ENCODE measurements at regions not wholly inside any gene's neighbourhood (a gene's known extent, or its start where the extent isn't known, plus 50 kb on each side); places are given as distances from the start of the nearest gene placed in this dataset.
"Not testable (repeated sequence)": the region's sequence is repeated elsewhere in the genome, so short reads cannot be mapped to it uniquely, and the experiment has no call there.

GRCh38 chr11:45391168-45391850 is 105.2 kb upstream of the SYT13 start:
- DNase-seq (ENCODE audit: insufficient read length, low spot score) = no peak
- no peak for TF ChIP-seq POU2F2 (IDR thresholded peaks at IDR 0.05; ENCODE audit: low read depth, low read length)
- no peak for TF ChIP-seq SPI1 (IDR thresholded peaks at IDR 0.05; ENCODE audit: low read depth, low read length)
- no peak for TF ChIP-seq POLR2A (IDR thresholded peaks at IDR 0.05; ENCODE audit: low read depth, low read length)
- no peak for TF ChIP-seq PAX5 (IDR thresholded peaks at IDR 0.05; ENCODE audit: insufficient read depth, low read length, severe bottlenecking)
- no peak for TF ChIP-seq POLR2AphosphoS5 (IDR thresholded peaks at IDR 0.05; ENCODE audit: low read depth, low read length)
- TF ChIP-seq TAF1 (IDR thresholded peaks at IDR 0.05; ENCODE audit: low read depth, low read length) = no peak
- FAIRE-seq = no peak

- FAIRE-seq (no peak), DNase-seq (ENCODE audit: insufficient read length, low spot score) (no peak)
- no peak for TF ChIP-seq POU2F2 (IDR thresholded peaks at IDR 0.05; ENCODE audit: low read depth, low read length)
- TF ChIP-seq SPI1 (IDR thresholded peaks at IDR 0.05; ENCODE audit: low read depth, low read length) = no peak
- no peak for TF ChIP-seq PAX5 (IDR thresholded peaks at IDR 0.05; ENCODE audit: insufficient read depth, low read length, severe bottlenecking)
- no peak for TF ChIP-seq POLR2AphosphoS5 (IDR thresholded peaks at IDR 0.05; ENCODE audit: low read depth, low read length)
- TF ChIP-seq TAF1 (IDR thresholded peaks at IDR 0.05; ENCODE audit: low read depth, low read length) = no peak
These were observed 104.3 kb upstream of the SYT13 start for GRCh38 chr11:45390407-45390806.

DNA sequence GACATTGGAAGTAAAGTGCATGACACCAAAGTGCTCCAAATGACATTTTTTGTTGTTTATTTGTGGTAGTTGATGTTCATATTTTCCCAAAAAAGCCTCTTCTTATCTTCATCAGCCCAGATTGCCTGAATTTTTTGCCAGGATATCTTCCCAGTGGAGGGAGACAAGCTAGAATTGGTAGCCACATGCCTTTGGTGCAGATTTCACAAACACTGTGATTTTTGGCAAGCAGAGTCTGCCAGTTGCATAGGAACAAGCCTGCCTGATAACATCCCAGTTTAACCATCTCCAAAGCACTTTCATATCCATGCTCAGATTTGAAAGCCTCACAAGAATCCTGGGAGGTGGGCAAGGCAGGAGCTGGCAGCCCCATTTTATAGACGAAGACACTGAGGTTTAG is 102.3 kb upstream of the SYT13 start:
- TF ChIP-seq POLR2A (IDR thresholded peaks at IDR 0.05; ENCODE audit: low read depth, low read length) = no peak
- TF ChIP-seq POLR2AphosphoS5 (IDR thresholded peaks at IDR 0.05; ENCODE audit: low read depth, low read length) = no peak
- TF ChIP-seq SPI1 (IDR thresholded peaks at IDR 0.05; ENCODE audit: low read depth, low read length) = no peak
- no peak for TF ChIP-seq TAF1 (IDR thresholded peaks at IDR 0.05; ENCODE audit: low read depth, low read length)
- no peak for TF ChIP-seq POU2F2 (IDR thresholded peaks at IDR 0.05; ENCODE audit: low read depth, low read length)
- TF ChIP-seq PAX5 (IDR thresholded peaks at IDR 0.05; ENCODE audit: insufficient read depth, low read length, severe bottlenecking) = no peak
- FAIRE-seq (no peak), DNase-seq (ENCODE audit: insufficient read length, low spot score) (no peak)

DNA sequence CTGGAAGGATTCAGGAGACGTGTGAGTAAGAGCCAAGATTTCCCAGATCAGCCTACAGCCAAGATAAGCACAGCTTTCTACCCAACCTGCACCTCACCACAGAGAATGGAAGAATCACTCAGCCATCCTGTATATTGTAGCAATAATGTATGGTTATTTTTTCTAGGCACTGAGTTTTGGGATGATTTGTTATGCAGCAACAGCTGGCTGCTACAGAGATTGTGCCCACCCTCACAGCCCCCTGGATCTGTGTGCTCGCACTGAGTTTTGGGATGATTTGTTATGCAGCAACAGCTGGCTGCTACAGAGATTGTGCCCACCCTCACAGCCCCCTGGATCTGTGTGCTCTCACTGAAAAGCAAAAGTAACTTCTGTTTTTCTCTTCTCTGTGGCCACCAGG is 101.7 kb upstream of the SYT13 start:
- DNase-seq (ENCODE audit: insufficient read length, low spot score); FAIRE-seq: not testable (repeated sequence)

- no peak for TF ChIP-seq TAF1 (IDR thresholded peaks at IDR 0.05; ENCODE audit: low read depth, low read length)
- TF ChIP-seq POLR2A (IDR thresholded peaks at IDR 0.05; ENCODE audit: low read depth, low read length) = no peak
- TF ChIP-seq POLR2AphosphoS5 (IDR thresholded peaks at IDR 0.05; ENCODE audit: low read depth, low read length) = no peak
- DNase-seq (ENCODE audit: insufficient read length, low spot score) = no peak
- no peak for FAIRE-seq
These were observed 100.8 kb upstream of the SYT13 start for GRCh38 chr11:45386972-45387371.

DNA sequence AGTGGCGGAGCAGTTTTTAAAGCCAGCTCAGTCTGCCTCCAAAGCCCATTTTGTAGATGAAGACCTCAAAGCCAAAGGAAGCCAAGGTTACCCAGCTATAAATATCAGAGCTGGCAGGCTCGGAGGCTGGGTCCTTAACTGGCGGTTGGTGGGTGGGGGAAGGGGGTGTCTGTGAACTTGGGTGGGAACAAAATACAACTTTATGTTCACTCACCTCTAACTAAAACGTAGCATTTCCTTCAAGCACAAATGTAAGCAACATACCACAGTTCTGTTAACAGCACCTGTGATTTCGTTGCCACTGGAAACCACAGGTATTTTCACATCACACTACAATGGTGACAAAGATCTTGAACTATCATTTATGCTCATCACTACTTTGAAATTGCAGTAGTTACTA is 99.7 kb upstream of the SYT13 start:
- FAIRE-seq = no peak
- TF ChIP-seq SPI1 (IDR thresholded peaks at IDR 0.05; ENCODE audit: low read depth, low read length) (no peak), POLR2A (IDR thresholded peaks at IDR 0.05; ENCODE audit: low read depth, low read length) (no peak), PAX5 (IDR thresholded peaks at IDR 0.05; ENCODE audit: insufficient read depth, low read length, severe bottlenecking) (no peak), POU2F2 (IDR thresholded peaks at IDR 0.05; ENCODE audit: low read depth, low read length) (no peak), POLR2AphosphoS5 (IDR thresholded peaks at IDR 0.05; ENCODE audit: low read depth, low read length) (no peak), TAF1 (IDR thresholded peaks at IDR 0.05; ENCODE audit: low read depth, low read length) (no peak)
- DNase-seq (ENCODE audit: insufficient read length, low spot score) = no peak

- DNase-seq (ENCODE audit: insufficient read length, low spot score) = no peak
- TF ChIP-seq POLR2A (IDR thresholded peaks at IDR 0.05; ENCODE audit: low read depth, low read length) = no peak
- TF ChIP-seq SPI1 (IDR thresholded peaks at IDR 0.05; ENCODE audit: low read depth, low read length) = no peak
- FAIRE-seq = no peak
These were observed 99.3 kb upstream of the SYT13 start for GRCh38 chr11:45385423-45385822.

- no peak for TF ChIP-seq POLR2AphosphoS5 (IDR thresholded peaks at IDR 0.05; ENCODE audit: low read depth, low read length)
- no peak for TF ChIP-seq PAX5 (IDR thresholded peaks at IDR 0.05; ENCODE audit: insufficient read depth, low read length, severe bottlenecking)
- TF ChIP-seq POLR2A (IDR thresholded peaks at IDR 0.05; ENCODE audit: low read depth, low read length) = no peak
- no peak for TF ChIP-seq SPI1 (IDR thresholded peaks at IDR 0.05; ENCODE audit: low read depth, low read length)
- TF ChIP-seq TAF1 (IDR thresholded peaks at IDR 0.05; ENCODE audit: low read depth, low read length) = no peak
- TF ChIP-seq POU2F2 (IDR thresholded peaks at IDR 0.05; ENCODE audit: low read depth, low read length) = no peak
These were observed 98.6 kb upstream of the SYT13 start for GRCh38 chr11:45384711-45385241.

GRCh38 chr11:45384016-45384415 is 97.9 kb upstream of the SYT13 start:
- no peak for DNase-seq (ENCODE audit: insufficient read length, low spot score)
- no peak for FAIRE-seq
- TF ChIP-seq POLR2AphosphoS5 (IDR thresholded peaks at IDR 0.05; ENCODE audit: low read depth, low read length) (no peak), POLR2A (IDR thresholded peaks at IDR 0.05; ENCODE audit: low read depth, low read length) (no peak), POU2F2 (IDR thresholded peaks at IDR 0.05; ENCODE audit: low read depth, low read length) (no peak), PAX5 (IDR thresholded peaks at IDR 0.05; ENCODE audit: insufficient read depth, low read length, severe bottlenecking) (no peak), SPI1 (IDR thresholded peaks at IDR 0.05; ENCODE audit: low read depth, low read length) (no peak), TAF1 (IDR thresholded peaks at IDR 0.05; ENCODE audit: low read depth, low read length) (no peak)

More at GRCh38 chr11:45384711-45385241, 98.6 kb upstream of the SYT13 start:
- DNase-seq (ENCODE audit: insufficient read length, low spot score) (no peak), FAIRE-seq (no peak)

GRCh38 chr11:45383224-45383623 is 97.1 kb upstream of the SYT13 start:
- no peak for DNase-seq (ENCODE audit: insufficient read length, low spot score)
- no peak for TF ChIP-seq POU2F2 (IDR thresholded peaks at IDR 0.05; ENCODE audit: low read depth, low read length)
- TF ChIP-seq SPI1 (IDR thresholded peaks at IDR 0.05; ENCODE audit: low read depth, low read length) = no peak
- no peak for TF ChIP-seq POLR2A (IDR thresholded peaks at IDR 0.05; ENCODE audit: low read depth, low read length)
- no peak for TF ChIP-seq POLR2AphosphoS5 (IDR thresholded peaks at IDR 0.05; ENCODE audit: low read depth, low read length)
- TF ChIP-seq TAF1 (IDR thresholded peaks at IDR 0.05; ENCODE audit: low read depth, low read length) = no peak
- no peak for TF ChIP-seq PAX5 (IDR thresholded peaks at IDR 0.05; ENCODE audit: insufficient read depth, low read length, severe bottlenecking)
- FAIRE-seq = no peak
